Activated CD8-positive, alpha-beta T cell treated with anti-CD3 and anti-CD28 coated beads for 36 hours (primary cell): ENCODE measurements at regions not wholly inside any gene's neighbourhood (a gene's known extent, or its start where the extent isn't known, plus 50 kb on each side); places are given as distances from the start of the nearest gene placed in this dataset.
"Not testable (repeated sequence)": the region's sequence is repeated elsewhere in the genome, so short reads cannot be mapped to it uniquely, and the experiment has no call there.

Experiments
- ATAC-seq: fragments of 200-7000 bp; cut with Tn5 transposase; one replicate; pipeline ENCODE4 v1.10.0; 2021; ENCODE audit warnings: mild to moderate bottlenecking, moderate library complexity
- CTCF ChIA-PET: fragments of 350-600 bp; sonication (Branson Sonifier 250); formaldehyde crosslinking; loops from one replicate; lab custom pipeline; 2021; ENCODE audit warnings: antibody characterized with exemption; lab: Charles Lee
- POLR2A ChIA-PET: fragments of 350-600 bp; sonication (Branson Sonifier 250); formaldehyde crosslinking; loops from one replicate; lab custom pipeline; 2021; ENCODE audit warnings: antibody characterized with exemption; lab: Charles Lee
- DNase-seq: peaks from one replicate; pipeline ENCODE4 v3.0.0-alpha.2; 2020
- H3K27ac Mint-ChIP-seq: one replicate; pipeline ENCODE4 v1.8.0; 2021; ENCODE audit warnings: mild to moderate bottlenecking, mixed read lengths
- H3K27me3 Mint-ChIP-seq: one replicate; pipeline ENCODE4 v1.8.0; 2021; ENCODE audit warnings: mixed read lengths
- H3K36me3 Mint-ChIP-seq: one replicate; pipeline ENCODE4 v1.8.0; 2021; ENCODE audit warnings: low read depth, mixed read lengths
- H3K4me1 Mint-ChIP-seq: one replicate; pipeline ENCODE4 v1.8.0; 2021; ENCODE audit warnings: low read depth, mixed read lengths
- H3K4me3 Mint-ChIP-seq: one replicate; pipeline ENCODE4 v1.8.0; 2021; ENCODE audit warnings: mild to moderate bottlenecking, moderate library complexity, mixed read lengths
- H3K9me3 Mint-ChIP-seq: one replicate; pipeline ENCODE4 v1.8.0; 2021; ENCODE audit warnings: mixed read lengths
- CTCF ChIP-seq: fragments of 200-600 bp; IDR thresholded peaks from one replicate; pipeline ENCODE4 v1.8.0; 2022; ENCODE audit warnings: antibody characterized with exemption, mild to moderate bottlenecking
- intact Hi-C: fragments of 100-400 bp; cut with micrococcal nuclease; formaldehyde crosslinking; loops from one replicate; pipeline ENCODE4 v1.10.0; 2022

- H3K27me3 Mint-ChIP-seq, H3K4me3 Mint-ChIP-seq, intact Hi-C loops, ATAC-seq, H3K9me3 Mint-ChIP-seq, H3K36me3 Mint-ChIP-seq, CTCF ChIA-PET, POLR2A ChIA-PET, DNase-seq, H3K4me1 Mint-ChIP-seq, H3K27ac Mint-ChIP-seq: not testable (repeated sequence)
Observed at GRCh38 chr3:82584415-82584814, 823.0 kb upstream of the GBE1 start.

- POLR2A ChIA-PET: no interaction called here
- H3K36me3 Mint-ChIP-seq: no peaks in the 10 kb centered on the region
- no peak for ATAC-seq
Observed at GRCh38 chr3:82581350-82581749, 819.9 kb upstream of the GBE1 start.

GRCh38 chr3:82572721-82573120, 811.3 kb upstream of the GBE1 start:
- Mint-ChIP-seq H3K9me3 (peaks cover 1% of the 10 kb centered on the region), H3K27me3 (no peaks in the 10 kb centered on the region), H3K4me3 (no peak overlapping the region), H3K36me3 (no peaks in the 10 kb centered on the region), H3K27ac (no peak overlapping the region), H3K4me1 (no peaks in the 10 kb centered on the region)
- DNase-seq (no peak), ATAC-seq (no peak)
- intact Hi-C loops: no loop called here
- ChIA-PET POLR2A (no interaction called here), CTCF (no interaction called here)
- no peak for TF ChIP-seq CTCF

More at GRCh38 chr3:82581350-82581749, 819.9 kb upstream of the GBE1 start:
- intact Hi-C loops: no loop called here
- Mint-ChIP-seq H3K9me3 (no peaks in the 10 kb centered on the region), H3K27me3 (no peaks in the 10 kb centered on the region), H3K4me3 (no peak overlapping the region), H3K27ac (no peak overlapping the region), H3K4me1 (no peaks in the 10 kb centered on the region)
- CTCF ChIA-PET: no interaction called here
- TF ChIP-seq CTCF: no peak
- no peak for DNase-seq

GRCh38 chr3:82568776-82569338, 807.4 kb upstream of the GBE1 start:
- peaks cover 1% of the 10 kb centered on the region for H3K9me3 Mint-ChIP-seq
- no peaks in the 10 kb centered on the region for H3K27me3 Mint-ChIP-seq
- ChIA-PET CTCF (no interaction called here), POLR2A (no interaction called here)
- no peak overlapping the region for H3K4me3 Mint-ChIP-seq
- no peaks in the 10 kb centered on the region for H3K36me3 Mint-ChIP-seq
- TF ChIP-seq CTCF: no peak
- H3K4me1 Mint-ChIP-seq: no peaks in the 10 kb centered on the region
- intact Hi-C loops: no loop called here
- H3K27ac Mint-ChIP-seq: no peak overlapping the region
- DNase-seq: no peak
- ATAC-seq: no peak

- ChIA-PET POLR2A (no interaction called here), CTCF (no interaction called here)
- peaks cover 1% of the 10 kb centered on the region for H3K9me3 Mint-ChIP-seq
- no peak overlapping the region for H3K4me3 Mint-ChIP-seq
- DNase-seq (no peak), ATAC-seq (no peak)
- H3K36me3 Mint-ChIP-seq: no peaks in the 10 kb centered on the region
- H3K27ac Mint-ChIP-seq: no peak overlapping the region
- no peaks in the 10 kb centered on the region for H3K4me1 Mint-ChIP-seq
- intact Hi-C loops: no loop called here
- TF ChIP-seq CTCF: no peak
- no peaks in the 10 kb centered on the region for H3K27me3 Mint-ChIP-seq
Observed at GRCh38 chr3:82567029-82567600, 805.7 kb upstream of the GBE1 start.
